GM21381 (cell line): ENCODE measurements at regions not wholly inside any gene's neighbourhood (a gene's known extent, or its start where the extent isn't known, plus 50 kb on each side); places are given as distances from the start of the nearest gene placed in this dataset.

Experiments used
- ATAC-seq: cut with Tn5 transposase; IDR thresholded peaks from one replicate; pipeline ENCODE4 v1.9.1; 2021; ENCODE audit warnings: mild to moderate bottlenecking, moderate library complexity; ENCODE audit not compliant: unreplicated experiment

DNA sequence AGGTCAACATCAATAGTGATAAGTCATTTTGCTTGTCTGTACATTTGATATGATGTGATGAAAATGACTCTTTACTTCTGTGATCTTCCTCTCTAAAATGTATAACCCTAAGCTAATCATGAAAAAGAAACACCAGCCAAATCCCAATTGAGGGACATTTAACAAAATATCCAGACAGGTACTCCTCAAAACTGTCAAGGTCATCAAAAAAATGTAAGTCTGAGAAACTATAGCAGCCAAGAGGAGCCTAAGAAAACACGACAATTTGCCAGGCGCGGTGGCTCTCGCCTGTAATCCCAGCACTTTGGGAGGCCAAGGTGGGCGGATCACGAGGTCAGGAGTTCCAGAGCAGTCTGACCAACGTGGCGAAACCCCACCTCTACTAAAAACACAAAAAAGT is 708.5 kb upstream of the ID4 start:
- ATAC-seq: no peak

GRCh38 chr6:19135706-19136105 is 701.5 kb upstream of the ID4 start:
- ATAC-seq: no peak

DNA sequence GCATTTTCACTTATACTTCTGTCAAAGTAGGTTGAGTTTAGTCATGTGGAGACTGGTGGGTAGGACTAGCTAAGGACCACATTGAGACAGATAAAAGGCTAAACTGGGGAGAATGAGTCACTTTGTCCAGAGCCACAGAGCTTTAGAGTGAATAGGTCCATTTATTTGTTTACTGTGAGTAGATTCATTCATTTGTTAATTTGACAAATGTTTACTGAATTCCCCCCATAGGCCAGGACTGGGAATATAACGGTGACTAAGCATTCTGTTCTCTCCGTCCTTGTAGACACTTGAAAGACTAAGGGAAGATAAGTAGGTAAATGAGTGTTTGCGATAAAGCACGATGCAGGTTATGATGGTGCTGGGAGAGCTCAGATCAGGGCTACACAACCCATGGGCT is 699.7 kb upstream of the ID4 start:
- no peak for ATAC-seq

- no peak for ATAC-seq
These were observed 694.9 kb upstream of the ID4 start for GRCh38 chr6:19142275-19142674.

DNA sequence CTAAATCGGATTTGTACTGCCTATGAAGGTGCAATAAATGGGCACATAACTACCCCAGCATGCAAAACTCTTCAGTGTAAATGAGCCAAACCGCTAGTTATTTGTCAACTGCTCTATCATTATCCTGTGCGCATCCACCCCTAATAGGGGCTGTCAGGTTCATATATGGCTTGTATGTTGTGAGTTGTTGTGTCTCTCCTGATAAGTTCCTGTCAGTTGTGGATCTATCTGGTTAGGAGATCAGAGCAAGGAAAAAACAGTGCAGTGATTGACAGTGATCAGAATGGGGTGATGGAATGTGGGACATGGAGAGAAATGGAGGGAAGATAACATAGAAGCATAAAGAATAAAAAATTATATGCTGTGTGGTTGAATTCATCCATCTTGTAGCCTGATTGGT is 686.9 kb upstream of the ID4 start:
- ATAC-seq: no peak

GRCh38 chr6:19153270-19153980 is 683.7 kb upstream of the ID4 start:
- ATAC-seq: no peak

DNA sequence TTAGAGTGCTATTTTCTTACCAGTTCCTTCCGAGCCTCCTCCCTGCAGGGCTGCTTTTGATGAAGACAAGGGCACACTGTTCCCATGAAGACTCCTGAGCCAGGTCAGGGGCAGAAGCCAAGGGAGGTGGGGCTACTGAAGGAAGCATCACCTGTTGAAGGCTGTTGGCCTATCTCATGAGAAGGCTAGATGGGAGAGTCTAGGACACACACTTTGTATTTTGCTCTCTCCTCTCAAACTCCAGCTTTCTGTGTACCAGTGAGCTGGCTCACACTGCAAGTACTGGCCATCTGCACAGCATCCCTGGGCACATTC is 683.2 kb upstream of the ID4 start:
- no peak for ATAC-seq

DNA sequence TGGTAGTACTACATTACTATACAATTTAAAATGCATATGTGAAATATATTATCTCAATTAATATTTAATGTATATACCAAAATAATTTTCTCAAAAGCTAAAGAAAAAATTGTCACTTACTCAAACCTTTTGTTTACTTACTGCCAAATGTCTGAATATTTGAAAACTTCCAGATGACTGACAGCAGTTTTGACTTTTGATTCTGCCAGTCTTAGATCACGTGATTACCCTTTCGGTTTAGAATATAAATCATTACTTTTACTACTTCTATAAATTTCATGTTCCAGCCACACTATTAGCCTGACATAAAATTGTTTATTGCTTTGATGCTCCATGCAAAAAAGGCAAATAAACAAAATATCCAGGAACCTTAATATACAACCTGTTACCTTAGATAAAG is 680.7 kb upstream of the ID4 start:
- ATAC-seq: no peak

- ATAC-seq: no peak
These were observed 679.7 kb upstream of the ID4 start for GRCh38 chr6:19157486-19157885.

DNA sequence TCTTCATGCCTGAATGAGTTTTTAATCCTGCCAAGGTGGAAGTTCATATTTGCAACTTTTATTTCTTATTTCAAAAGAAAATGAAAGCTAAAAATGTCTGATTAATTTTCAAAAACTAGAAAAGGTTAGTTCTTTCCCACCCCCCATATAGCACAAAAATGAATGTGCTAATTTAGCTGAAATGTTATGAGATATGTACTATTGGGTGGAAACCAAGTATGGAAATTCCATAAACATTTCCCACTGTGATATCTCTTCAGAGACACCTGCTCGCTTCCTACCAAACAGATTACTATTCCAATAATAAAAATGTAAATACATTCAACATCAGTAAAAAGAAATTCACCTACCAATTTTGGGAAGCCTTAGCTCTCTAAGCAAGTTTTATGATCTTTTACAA is 678.6 kb upstream of the ID4 start:
- ATAC-seq: no peak

DNA sequence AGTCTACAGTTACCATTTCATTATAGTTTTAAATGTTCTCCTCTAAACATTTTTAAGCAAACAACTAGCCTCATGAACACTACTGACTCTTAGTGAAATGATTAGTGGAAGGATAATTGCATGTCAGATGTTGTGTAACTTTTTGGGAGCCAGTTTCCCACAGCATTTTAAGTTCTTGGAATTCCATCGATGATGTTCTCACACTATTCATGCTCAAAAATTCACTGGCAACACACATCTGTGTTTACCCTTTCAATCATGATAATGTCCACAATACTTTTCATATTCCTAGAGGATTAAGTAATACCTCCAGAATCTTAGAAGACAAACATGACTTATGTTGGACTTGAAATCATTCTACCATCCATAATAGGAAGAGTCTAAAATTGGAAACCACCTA is 678.1 kb upstream of the ID4 start:
- ATAC-seq: no peak

DNA sequence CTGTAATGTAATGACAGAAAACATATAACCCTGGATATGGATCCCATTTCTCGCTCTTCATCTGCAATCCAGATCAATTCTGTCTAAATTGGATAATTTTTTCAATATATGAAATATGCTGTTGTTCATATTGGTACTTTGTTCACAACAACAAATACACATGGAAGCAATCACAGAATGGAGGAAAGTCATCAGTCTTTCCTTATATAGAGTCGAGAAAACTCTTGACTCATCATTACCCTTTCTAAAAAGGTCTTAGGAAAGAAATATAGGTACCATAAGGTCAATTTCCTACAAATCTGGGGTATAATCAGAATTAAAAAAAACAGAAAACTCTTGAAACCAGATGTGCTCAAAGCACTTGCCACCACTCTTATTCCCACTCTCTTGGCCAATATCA is 677.6 kb upstream of the ID4 start:
- no peak for ATAC-seq

DNA sequence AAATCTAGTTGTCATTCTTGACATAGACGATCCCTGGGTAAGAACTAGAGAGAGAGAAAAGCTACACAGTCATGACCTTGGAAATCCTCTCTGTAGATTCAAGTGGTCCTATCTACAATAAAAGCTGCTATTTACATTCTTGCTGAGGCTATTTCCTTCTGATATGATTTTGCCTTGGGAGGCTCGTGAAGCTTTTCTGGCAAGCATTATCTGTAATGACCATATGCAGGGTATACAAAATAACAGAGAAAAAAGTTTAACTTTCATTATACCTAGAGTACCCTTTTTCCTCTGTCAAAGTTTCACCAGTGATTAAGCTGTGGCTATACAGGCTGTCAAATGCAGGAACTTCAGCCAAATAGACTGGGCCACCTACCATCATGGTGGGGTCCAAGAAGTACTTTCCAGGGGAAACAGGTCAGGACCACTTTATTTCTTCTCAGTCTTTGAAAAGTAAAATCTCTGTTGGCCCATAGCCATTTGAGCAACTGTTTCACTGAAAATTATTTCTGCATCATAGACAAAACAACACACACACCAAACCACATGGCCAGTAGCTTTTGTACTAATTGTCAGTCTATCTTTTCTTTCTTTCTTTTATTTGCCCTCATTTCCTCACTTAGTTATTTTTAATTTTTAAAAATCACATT is 677.0 kb upstream of the ID4 start:
- no peak for ATAC-seq

- ATAC-seq: no peak
These were observed 669.9 kb upstream of the ID4 start for GRCh38 chr6:19167251-19167650.

- ATAC-seq: no peak
These were observed 667.8 kb upstream of the ID4 start for GRCh38 chr6:19169366-19169765.

DNA sequence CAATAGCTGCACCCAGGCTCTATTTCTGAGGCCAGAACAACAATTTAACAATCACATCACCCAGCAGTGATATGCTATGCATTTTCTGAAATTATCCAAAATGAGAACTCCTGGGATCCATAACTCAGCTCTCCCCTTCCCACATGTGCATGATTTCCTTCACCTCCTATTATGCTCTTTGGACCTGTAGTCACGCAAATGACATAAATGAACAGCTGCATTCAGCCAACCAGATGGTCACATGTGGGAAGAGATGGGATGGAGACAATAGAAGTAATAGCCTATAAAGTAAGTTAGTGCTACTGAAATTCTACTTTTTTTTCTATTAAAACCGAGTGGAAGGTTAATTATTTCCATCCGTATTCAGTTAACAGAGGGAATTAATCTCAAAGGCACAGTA is 662.1 kb upstream of the ID4 start:
- no peak for ATAC-seq

DNA sequence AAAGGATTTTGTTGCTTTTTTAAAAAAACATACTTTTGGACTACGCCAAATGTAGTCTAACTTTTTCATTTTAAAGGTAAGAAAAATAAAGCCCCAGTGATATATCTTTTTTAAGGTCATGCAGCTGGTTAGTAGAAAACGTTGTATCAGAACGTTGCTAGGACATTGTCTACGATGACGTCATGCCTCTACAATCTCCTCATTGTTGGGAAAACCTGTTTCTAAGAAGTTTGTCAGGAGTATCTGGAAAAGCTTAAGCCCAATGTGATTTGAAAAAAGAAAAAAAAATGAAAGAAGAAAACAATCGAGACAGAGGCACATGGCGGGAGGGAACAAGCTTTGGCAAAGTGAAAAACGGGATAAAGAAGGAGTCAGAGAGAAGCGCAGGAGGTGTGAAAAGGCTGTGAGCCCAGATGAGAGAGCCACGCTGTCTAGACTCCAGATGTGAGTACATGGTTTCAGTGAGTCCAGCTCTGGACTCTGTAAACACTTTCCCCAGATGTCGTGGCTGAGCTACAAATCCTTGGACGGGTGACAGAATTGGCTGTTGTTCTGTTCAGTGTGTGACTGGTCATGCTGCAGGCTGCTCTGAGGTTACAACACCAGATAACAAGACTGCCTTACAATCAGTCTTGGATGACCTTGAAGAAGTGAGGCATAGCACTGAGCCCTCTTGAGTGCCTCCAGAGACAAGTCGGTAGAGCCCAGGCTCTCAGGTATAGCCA is 656.7 kb upstream of the ID4 start:
- ATAC-seq: no peak

DNA sequence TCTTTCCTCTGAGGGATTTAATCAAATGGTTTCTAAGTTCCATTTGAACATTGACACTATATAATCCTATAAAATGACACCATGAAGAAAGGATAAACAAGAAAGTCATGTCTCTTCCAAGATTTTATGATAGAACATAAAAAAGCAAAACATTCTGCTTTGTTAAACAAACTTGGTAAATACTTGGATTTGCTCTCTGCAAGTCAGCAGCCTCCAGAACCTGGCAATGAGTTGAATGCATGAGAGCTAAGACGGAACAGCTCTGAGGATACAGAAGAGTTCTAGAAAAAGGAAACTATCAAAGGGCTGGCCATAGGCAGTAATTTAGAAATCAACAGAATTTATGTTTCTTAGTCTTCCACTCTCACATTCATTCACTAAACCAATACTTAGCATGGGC is 656.0 kb upstream of the ID4 start:
- no peak for ATAC-seq

DNA sequence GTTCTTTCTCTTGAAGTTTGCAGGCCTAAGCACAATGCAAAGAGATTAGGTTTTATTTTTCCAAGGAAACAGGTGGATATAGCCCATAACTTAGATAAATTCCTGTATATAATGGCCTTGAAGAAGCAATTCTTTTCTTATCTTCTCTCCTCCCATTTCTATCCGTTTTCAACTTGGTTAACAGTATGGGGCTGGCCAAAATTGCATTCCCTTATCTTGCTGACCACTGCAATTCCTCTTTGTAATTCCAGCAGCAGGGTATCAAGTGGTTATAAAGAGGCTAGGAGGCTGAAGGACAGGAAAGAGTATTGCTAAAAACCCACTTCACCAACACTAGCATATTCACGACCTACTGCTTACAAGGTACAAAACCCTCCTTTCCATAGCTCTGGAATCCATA is 643.5 kb upstream of the ID4 start:
- no peak for ATAC-seq

- ATAC-seq: no peak
These were observed 632.7 kb upstream of the ID4 start for GRCh38 chr6:19204445-19204844.

GRCh38 chr6:19205076-19205475 is 632.1 kb upstream of the ID4 start:
- no peak for ATAC-seq

- no peak for ATAC-seq
These were observed 628.0 kb upstream of the ID4 start for GRCh38 chr6:19209202-19209601.
